DMS53 (cell line): ENCODE measurements at regions not wholly inside any gene's neighbourhood (a gene's known extent, or its start where the extent isn't known, plus 50 kb on each side); places are given as distances from the start of the nearest gene placed in this dataset.

ENCODE experiments used
- DNase-seq: peaks from one replicate; lab custom pipeline; 2025; lab: John Stamatoyannopoulos, UW

- no peak for DNase-seq
Measured at GRCh38 chr22:44615146-44615545, 86.9 kb upstream of the PRR5 start.

- no peak for DNase-seq
Measured at GRCh38 chr22:44613196-44613595, 88.8 kb upstream of the PRR5 start.

DNA sequence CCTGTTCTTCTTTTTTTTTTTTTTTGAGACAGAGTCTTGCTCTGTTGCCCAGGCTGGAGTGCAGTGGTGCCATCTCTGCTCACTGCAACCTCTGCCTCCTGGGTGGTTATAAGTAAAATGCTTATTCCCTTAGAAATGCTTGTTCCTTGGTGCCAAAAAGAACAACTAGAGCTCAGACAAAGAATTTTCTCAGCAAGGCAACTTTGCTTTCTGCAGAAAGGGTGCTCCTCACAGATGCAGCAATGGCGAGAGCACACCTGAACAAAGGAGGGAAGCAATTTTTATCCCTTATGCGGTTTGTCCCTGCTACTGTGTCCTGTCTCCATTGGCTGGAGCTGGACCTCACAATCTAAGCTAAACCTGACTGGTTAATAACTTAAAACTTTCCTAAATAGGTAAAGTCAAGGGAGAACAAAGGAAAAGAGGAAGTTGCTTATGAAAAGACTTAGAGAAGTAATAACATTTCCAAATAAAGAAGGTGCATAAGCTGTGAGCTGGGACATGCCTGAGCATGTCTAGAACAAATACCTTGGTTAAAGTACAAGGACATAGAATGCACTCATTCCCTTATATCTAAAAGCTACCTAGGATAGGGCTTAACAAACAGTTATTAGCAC, 90.0 kb upstream of the PRR5 start:
- no peak for DNase-seq

DNA sequence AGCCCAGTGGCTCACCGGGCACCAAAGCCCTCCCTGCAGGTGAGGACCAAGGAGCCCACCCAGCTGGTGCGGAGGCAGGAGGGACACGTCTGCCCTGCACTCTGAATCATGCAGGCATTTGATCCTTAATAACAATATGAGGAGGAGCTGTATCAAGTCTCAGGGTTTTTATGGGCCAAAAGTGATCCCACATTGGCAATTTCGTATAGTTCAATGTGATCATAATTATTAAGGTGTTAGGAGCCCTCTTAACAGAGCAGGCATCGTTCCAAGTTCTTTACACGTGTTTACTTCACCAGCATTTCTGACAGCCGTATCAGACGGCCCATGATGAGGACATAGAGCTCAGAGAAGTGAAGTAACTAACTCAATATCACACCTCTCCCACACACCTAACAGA, 91.9 kb upstream of the PRR5 start:
- DNase-seq = no peak

DNA sequence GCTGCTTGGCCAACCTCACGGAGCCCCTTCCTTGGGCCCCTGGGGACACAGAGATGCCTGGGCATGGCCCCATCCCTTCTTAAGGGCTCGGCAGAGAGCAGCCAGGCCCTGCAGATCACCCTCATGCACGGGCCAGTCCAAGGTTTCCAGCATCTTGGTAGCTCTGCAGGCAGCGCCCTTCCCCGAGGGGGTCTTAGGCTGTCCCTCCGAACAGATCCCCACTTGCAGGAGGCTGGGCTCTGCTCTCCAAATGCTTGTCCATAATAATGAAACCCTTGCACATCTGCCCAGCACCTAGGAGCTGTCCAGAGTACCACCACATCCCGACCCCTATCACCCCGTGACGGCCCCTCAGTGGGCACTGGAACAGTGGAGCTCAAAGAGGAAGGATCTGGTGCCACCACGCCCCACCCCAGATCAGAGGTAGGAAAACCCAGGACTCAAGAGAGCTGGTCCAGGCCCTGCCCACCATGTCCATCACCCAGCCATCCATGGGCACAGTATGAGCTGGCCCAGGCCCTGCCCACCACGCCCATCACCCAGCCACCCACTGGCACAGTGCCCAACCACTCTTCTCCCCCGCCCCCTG, 92.5 kb upstream of the PRR5 start:
- DNase-seq = no peak

DNA sequence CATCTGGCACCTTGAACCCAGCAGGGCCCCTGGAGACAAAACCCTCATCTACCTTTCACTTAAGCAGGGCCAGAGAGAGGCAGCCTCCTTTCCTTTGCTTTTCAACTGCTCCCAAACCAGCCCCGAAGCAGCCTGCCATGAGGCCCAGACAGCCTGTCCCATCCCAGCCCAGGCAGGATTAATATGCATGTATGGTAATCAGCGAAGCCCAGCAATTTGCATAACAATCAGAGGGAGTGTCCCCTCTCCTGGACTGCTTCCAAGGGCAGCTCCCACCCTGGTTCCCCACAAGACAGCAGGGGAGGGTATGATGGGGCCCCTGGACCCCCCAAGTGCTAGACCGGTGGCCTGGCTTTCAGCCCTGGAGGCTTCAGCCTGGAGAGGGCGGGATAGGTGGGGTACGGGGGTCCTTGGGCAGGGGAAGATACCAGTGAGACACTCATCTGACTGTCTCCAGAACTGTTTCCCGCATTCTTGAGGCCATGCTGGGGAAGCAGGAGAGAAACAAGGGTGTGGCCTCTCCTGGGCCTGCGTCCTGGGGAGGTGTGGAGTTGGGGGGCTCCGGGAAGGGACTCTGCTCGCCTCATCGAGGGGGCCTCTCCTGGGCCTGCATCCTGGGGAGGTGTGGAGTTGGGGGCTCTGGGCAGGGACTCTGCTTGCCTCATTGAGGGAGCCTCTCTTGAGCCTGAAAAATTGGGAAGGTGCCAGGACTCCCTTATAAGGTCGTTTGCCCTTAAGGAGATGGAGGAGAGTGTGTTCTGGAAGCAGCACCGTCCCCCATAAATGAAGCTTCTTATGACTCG, 93.2 kb upstream of the PRR5 start:
- no peak for DNase-seq

DNA sequence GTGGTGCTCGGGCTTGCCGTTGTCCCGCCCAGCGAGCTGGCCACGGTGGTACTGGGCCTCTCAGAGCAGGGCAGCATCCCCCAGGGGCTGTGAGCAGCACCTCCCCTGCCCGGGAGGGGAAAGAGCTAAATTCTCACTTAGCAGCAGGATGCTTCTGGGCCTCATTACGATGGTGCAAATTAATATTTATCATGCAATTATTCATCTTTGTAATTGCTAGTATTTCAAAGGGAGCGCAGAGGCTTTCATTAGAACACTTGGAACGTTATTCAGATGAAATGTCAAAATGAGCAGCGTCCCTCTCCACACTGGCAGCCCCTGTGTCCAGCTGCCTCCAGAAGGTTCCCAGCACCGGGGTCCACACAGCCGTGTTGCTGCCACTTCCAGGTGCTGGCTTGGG, 95.9 kb upstream of the PRR5 start:
- no peak for DNase-seq

DNA sequence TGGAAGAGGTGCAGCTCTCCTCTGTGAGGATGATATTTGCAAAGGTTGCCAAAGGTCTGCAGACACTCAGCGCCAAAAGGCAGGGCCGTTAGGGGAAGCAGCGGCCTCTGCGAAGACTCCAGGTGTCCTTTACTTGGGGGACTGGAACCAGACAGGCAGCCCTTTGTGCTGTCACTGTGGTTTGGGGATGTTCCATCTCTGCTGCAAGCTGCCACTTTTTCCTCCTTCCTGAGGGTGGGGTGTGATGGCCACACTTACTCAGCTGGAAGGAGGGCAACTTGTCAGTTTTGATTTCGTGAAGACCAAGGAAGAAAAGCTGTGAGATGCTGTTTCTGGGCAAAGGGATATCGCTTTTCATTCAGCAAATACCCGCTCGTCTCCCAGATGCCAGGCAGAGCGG, 96.5 kb upstream of the PRR5 start:
- no peak for DNase-seq

DNA sequence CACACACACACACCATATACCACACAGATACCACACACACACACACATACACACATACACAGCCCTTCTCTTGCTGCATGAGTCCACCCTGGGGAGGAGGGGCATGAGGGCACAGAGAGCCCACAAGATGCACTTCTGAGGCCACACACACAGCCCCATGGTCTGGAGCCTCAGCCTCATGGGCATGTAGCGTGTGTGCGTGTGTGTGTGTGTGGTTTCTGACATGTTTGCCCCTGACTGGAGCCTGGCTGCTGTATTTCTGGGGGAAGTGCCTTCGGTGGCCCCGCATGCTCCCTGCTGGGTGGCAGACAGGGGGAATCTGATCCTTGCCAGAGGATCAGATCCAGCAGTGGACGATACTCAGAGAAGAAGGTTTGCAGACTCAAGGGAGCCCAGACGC, 97.0 kb upstream of the PRR5 start:
- DNase-seq = no peak

DNA sequence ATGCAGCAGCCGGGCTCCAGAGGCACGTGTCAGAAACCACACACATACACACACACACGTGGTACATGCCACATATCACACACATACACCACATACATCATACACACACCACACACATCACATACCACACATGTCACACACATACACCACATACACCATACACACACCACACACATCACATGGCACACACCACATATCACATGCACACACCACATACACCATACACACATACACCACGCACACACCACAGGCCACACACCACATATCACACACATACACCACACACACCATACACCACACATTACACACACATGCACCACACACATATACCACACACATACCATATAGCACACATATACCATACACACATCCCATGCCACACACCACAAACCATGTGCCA, 97.5 kb upstream of the PRR5 start:
- no peak for DNase-seq

- no peak for DNase-seq
Measured at GRCh38 chr22:44603767-44604166, 98.2 kb upstream of the PRR5 start.

DNA sequence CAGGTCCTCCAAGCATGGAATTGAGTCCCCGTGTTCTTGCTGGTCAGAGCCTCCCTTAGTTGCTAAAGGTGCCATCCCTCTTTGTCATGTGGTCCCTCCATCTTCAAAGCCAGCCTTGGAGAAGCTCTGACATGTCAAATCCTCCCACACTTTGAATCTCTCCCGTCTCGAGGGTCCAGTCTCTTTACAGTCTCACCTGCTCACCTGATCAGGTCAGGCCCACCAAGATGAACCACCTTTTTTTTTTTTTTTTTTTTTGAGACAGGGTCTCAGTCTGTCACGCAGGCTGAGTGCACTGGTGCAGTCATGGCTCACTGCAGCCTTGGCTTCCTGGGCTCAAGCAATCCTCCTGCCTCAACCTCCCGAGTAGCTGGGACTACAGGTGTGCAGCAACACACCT, 100.3 kb upstream of the PRR5 start:
- no peak for DNase-seq

- DNase-seq = no peak
Measured at GRCh38 chr22:44601189-44601588, 100.8 kb upstream of the PRR5 start.

GRCh38 chr22:44600207-44600785, 101.7 kb upstream of the PRR5 start:
- DNase-seq = peak; percentile 69

DNA sequence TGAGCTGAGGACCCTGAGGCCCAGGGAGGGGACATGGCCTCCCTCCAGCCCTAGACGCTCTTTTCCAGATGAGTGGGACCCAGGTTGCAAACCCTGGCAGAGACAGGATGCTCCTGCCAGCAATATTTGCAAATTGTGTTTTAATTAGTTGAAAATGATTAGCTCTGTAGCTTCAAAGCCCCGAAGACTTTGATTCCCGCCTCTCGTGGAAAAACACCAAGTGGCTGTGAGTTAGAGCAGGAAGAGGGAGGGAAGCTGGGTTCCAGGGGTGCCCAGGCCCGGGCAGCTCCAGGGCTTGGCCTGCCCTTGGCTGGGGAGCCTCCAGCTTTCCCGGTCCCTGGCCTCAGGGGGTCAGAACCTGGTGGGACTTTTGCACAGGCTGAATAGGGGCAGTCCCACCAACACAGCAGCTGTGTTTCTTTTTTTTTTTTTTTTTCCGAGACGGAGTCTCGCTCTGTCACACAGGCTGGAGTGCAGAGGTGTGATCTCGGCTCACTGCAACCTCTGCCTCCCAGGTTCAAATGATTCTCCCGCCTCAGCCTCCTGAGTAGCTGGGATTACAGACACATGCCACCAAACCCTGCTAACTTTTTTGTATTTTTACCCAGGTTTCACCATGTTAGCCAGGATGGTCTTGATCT, 101.6 kb upstream of the RTL6 start:
- no peak for DNase-seq

- no peak for DNase-seq
Measured at GRCh38 chr22:44599084-44599483, 101.1 kb upstream of the RTL6 start.

GRCh38 chr22:44597616-44598015, 99.6 kb upstream of the RTL6 start:
- peak; percentile 97 for DNase-seq

DNA sequence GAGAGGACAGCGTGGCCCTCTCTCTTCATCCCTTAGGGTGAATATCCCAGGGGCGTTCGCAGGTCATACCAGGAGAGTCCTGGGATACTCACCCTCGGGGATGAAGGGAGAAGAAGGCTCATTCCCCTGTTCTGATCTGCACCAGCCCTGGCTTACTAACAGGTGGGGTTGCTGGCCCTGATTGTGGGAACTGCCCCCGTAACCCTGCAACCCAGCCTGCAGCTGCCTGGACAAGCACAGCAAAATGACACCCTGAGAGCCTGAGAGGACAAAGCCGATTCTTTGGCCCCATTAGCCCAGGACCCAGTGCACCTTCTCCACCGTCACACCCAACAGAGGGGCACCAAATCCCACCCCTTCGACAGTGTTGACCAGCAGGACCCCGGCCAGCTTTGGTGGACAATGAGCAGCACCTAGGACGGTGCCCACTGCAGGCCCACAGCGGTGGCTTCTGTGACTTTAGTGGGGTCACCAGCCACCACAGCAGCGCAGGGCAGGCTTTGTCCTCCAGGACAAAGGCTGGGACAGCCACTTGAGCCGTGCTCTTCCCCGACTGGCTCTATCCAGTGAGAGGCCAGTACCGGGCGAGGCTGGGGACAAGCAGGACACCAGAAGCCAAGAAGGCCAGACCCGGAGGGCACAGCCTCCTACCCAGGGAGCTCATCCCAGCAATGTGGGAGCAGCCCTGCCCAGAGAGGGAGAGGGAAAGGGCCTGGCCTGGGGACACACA, 98.5 kb upstream of the RTL6 start:
- peak; percentile 33 for DNase-seq

DNA sequence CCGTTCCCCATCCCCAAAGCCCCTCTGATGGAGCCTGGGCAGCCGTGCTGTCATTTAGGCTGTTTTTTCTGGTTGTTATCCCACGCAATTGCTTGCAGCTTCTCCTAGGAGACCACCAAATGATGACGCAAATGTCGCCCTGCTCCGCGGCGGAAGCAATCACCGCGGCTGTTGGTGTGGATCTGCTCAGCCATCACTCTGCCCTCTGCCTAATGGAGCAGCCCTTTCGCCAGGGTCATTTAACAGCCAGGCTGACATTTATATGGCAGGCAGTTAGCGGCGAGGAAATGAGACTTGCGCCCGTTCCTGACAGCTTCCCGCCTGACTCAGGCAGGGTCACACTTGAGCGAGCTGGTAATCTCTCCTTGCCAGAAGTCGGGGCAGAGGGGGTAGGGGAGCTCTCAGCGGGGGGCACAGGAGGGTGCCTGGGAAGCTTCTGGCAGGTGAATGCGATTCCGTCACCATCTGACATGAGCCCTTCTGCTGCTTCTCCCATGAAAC, 97.9 kb upstream of the RTL6 start:
- DNase-seq = peak; percentile 45

GRCh38 chr22:44594951-44595350, 96.9 kb upstream of the RTL6 start:
- DNase-seq = no peak

GRCh38 chr22:44592824-44593148, 94.8 kb upstream of the RTL6 start:
- no peak for DNase-seq
